ENCODE measurements at regions not wholly inside any gene's neighbourhood (a gene's known extent, or its start where the extent isn't known, plus 50 kb on each side); places are given as distances from the start of the nearest gene placed in this dataset.

DNA sequence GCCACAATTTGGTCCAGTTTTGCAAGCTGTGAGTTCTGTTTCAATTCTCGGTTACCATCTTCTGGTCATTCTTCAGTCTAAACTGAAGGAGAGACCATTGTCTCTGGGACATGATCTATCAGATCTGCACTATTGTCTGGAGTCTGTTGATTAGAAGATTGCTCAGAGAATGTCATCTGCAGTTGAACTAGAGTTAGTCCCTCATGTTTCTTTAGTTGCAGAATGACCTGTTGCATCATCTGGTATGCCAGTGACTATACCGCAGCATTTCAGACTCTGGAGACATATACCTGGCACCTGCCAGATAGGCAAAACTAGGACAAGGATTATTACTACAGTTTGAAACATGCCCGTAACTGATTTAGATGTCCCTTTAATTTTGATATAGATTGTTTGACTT, 194.8 kb downstream of the LRRC70 start:
- no peak for TF ChIP-seq CTCF (IDR thresholded peaks at IDR 0.05)
- TF ChIP-seq POLR2A (IDR thresholded peaks at IDR 0.05): no peak
- no peak for TF ChIP-seq POLR2AphosphoS5 (IDR thresholded peaks at IDR 0.05)

Data from suprapubic skin (tissue), 4 donors.